Panc1 (cell line): ENCODE measurements at regions not wholly inside any gene's neighbourhood (a gene's known extent, or its start where the extent isn't known, plus 50 kb on each side); places are given as distances from the start of the nearest gene placed in this dataset.

Source experiments
- ATAC-seq: fragments of 200-7000 bp; cut with Tn5 transposase; 2 replicates; pipeline ENCODE4 v1.9.1; 2020; ENCODE audit warnings: mild to moderate bottlenecking, moderate library complexity
- BruUV-seq: library from RNA; stranded (reverse); fragments of 400-500 nt; replicated peaks from 2 replicates; lab custom pipeline; 2021; lab: Mats Ljungman, UMichigan
- CTCF ChIA-PET: fragments of 300-600 bp; sonication (Branson Sonifier 250); formaldehyde crosslinking; loops from one replicate; lab custom pipeline; 2022; ENCODE audit warnings: antibody characterized with exemption; lab: Charles Lee
- POLR2A ChIA-PET: fragments of 300-600 bp; sonication (Branson Sonifier 250); formaldehyde crosslinking; loops from one replicate; lab custom pipeline; 2022; ENCODE audit warnings: antibody characterized with exemption; lab: Charles Lee
- DNase-seq: peaks from one replicate; pipeline ENCODE4 v3.0.0-alpha.2; 2010; ENCODE audit warnings: low read depth, low spot score
- H3K27ac ChIP-seq: 2 replicates; pipeline ENCODE4 v1.5.1; 2011; ENCODE audit warnings: mild to moderate bottlenecking, low read length, inconsistent platforms
- H3K27me3 ChIP-seq: fragments of 200-500 bp; sonication (Bioruptor generic); 2 replicates; pipeline ENCODE4 v1.6.0; 2014; ENCODE audit warnings: low read length, inconsistent platforms; ENCODE audit not compliant: control insufficient read depth, insufficient read depth
- H3K36me3 ChIP-seq: fragments of 200-500 bp; sonication (Bioruptor generic); 2 replicates; pipeline ENCODE4 v1.5.1; 2014; ENCODE audit warnings: inconsistent platforms, mild to moderate bottlenecking, low read length, moderate library complexity; ENCODE audit not compliant: control insufficient read depth, insufficient read depth
- H3K4me1 ChIP-seq: 2 replicates; pipeline ENCODE4 v1.5.1; 2011; ENCODE audit warnings: inconsistent platforms, mild to moderate bottlenecking, low read length, moderate library complexity; ENCODE audit not compliant: control insufficient read depth, insufficient read depth
- H3K4me3 ChIP-seq, 2 experiments: 2 replicates each; pipeline ENCODE4 v1.5.1; 2011 to 2012; ENCODE audit warnings: low read depth in 2 of 2, low read length in 2 of 2, mild to moderate bottlenecking in 2 of 2, inconsistent platforms in 1 of 2, moderate library complexity in 1 of 2
- H3K9me3 ChIP-seq: fragments of 200-500 bp; sonication (Bioruptor generic); 2 replicates; pipeline ENCODE4 v1.5.1; 2014; ENCODE audit warnings: low read depth, mild to moderate bottlenecking, inconsistent platforms, low read length, moderate library complexity; ENCODE audit not compliant: control insufficient read depth, insufficient read depth
- CTCF ChIP-seq: fragments of 450-650 bp; IDR thresholded peaks from 2 replicates; pipeline ENCODE4 v1.5.1; 2017; ENCODE audit warnings: mild to moderate bottlenecking
- POLR2AphosphoS5 ChIP-seq: IDR thresholded peaks from 2 replicates; pipeline ENCODE4 v1.6.1; 2012; ENCODE audit warnings: mild to moderate bottlenecking, low read depth, low read length, moderate library complexity
- REST ChIP-seq, 2 experiments: IDR thresholded peaks; 2 replicates each; pipeline ENCODE4 v1.6.1; 2011 to 2012; ENCODE audit warnings: low read depth in 2 of 2, control low read depth in 1 of 2, low read length in 1 of 2, mild to moderate bottlenecking in 1 of 2, moderate library complexity in 1 of 2; ENCODE audit not compliant: insufficient read depth in 1 of 2
- SIN3A ChIP-seq: IDR thresholded peaks from 2 replicates; pipeline ENCODE4 v1.6.1; 2012; ENCODE audit warnings: low read depth, mild to moderate bottlenecking, low read length, moderate library complexity, borderline replicate concordance; ENCODE audit not compliant: insufficient read depth
- TCF7L2 ChIP-seq: IDR thresholded peaks from 2 replicates; pipeline ENCODE4 v1.6.1; 2011; ENCODE audit warnings: mild to moderate bottlenecking, low read depth, low read length, inconsistent platforms
- in situ Hi-C: cut with HindIII; loops from 2 replicates; pipeline ENCODE4 v1.10.0; 2016; ENCODE audit warnings: low sequenced_read_pairs, low pct_unique_long_range_greater_than_20kb
- intact Hi-C: fragments of 100-400 bp; cut with micrococcal nuclease; formaldehyde crosslinking; loops from one replicate; pipeline ENCODE4 v1.10.0; 2022; ENCODE audit not compliant: unreplicated experiment

GRCh38 chr2:212814941-212815340, 276.3 kb upstream of the ERBB4 start:
- POLR2A ChIA-PET = no interaction called here
- Histone ChIP-seq H3K36me3 (no peaks in the 10 kb centered on the region), H3K9me3 (no peaks in the 10 kb centered on the region), H3K27me3 (no peaks in the 10 kb centered on the region), H3K4me3 (no peak overlapping the region), H3K27ac (no peak overlapping the region), H3K4me1 (no peaks in the 10 kb centered on the region)
- ATAC-seq = no peak
- CTCF ChIA-PET = no interaction called here
- TF ChIP-seq SIN3A (no peak), TCF7L2 (no peak), POLR2AphosphoS5 (no peak), CTCF (no peak), REST (IDR thresholded peaks at IDR 0.05; ENCODE audit: insufficient read depth in 1 of 2, low read depth in 2 of 2, low read length in 1 of 2) (no peak)
- intact Hi-C loops = no loop called here
- no TSS peak for BruUV-seq
- DNase-seq = no peak
- in situ Hi-C loops = no loop called here

GRCh38 chr2:212811921-212812320, 273.3 kb upstream of the ERBB4 start:
- TF ChIP-seq REST (IDR thresholded peaks at IDR 0.05; ENCODE audit: insufficient read depth in 1 of 2, low read depth in 2 of 2, low read length in 1 of 2) (no peak), CTCF (no peak), SIN3A (no peak), POLR2AphosphoS5 (no peak), TCF7L2 (no peak)
- Histone ChIP-seq H3K27ac (no peak overlapping the region), H3K4me3 (no peak overlapping the region), H3K4me1 (no peaks in the 10 kb centered on the region), H3K27me3 (no peaks in the 10 kb centered on the region), H3K9me3 (no peaks in the 10 kb centered on the region), H3K36me3 (no peaks in the 10 kb centered on the region)
- BruUV-seq = no TSS peak
- intact Hi-C loops (no loop called here), in situ Hi-C loops (no loop called here)
- ATAC-seq = no peak
- ChIA-PET POLR2A (no interaction called here), CTCF (no interaction called here)
- no peak for DNase-seq
